Liver (tissue), 8 donors: ENCODE measurements at regions not wholly inside any gene's neighbourhood (a gene's known extent, or its start where the extent isn't known, plus 50 kb on each side); places are given as distances from the start of the nearest gene placed in this dataset.

ENCODE experiments used
- DNase-seq: peaks from one replicate; pipeline ENCODE4 v3.0.0-alpha.2; 2017; ENCODE audit warnings: low spot score
- H3K27ac ChIP-seq, 2 donors: one replicate each; pipeline ENCODE4 v1.7.0; 2013; ENCODE audit warnings: inconsistent platforms in 2 of 2, low read length in 2 of 2, control low read depth in 1 of 2, low read depth in 1 of 2, mild to moderate bottlenecking in 1 of 2
- H3K27me3 ChIP-seq, 4 donors: one replicate each; pipeline versions ENCODE4 v1.6.1 to v1.7.0; 2013; ENCODE audit warnings: low read length in 3 of 4, inconsistent platforms in 1 of 4, mild to moderate bottlenecking in 1 of 4, moderate library complexity in 1 of 4; ENCODE audit not compliant: control insufficient read depth in 4 of 4, insufficient read depth in 4 of 4
- H3K36me3 ChIP-seq, 4 donors: one replicate each; pipeline versions ENCODE4 v1.6.1 to v1.7.0; 2013; ENCODE audit warnings: low read length in 3 of 4, mild to moderate bottlenecking in 3 of 4, low read depth in 1 of 4, moderate library complexity in 1 of 4; ENCODE audit not compliant: control insufficient read depth in 4 of 4, insufficient read depth in 3 of 4
- H3K4me1 ChIP-seq, 4 donors: one replicate each; pipeline versions ENCODE4 v1.6.1 to v1.7.0; 2013; ENCODE audit warnings: low read length in 3 of 4, mild to moderate bottlenecking in 3 of 4, moderate library complexity in 1 of 4; ENCODE audit not compliant: control insufficient read depth in 4 of 4, insufficient read depth in 4 of 4
- H3K4me3 ChIP-seq, 3 donors: one replicate each; pipeline versions ENCODE4 v1.6.1 to v1.7.0; 2013; ENCODE audit warnings: low read length in 3 of 3, control low read depth in 1 of 3, low read depth in 1 of 3, mild to moderate bottlenecking in 1 of 3
- H3K9ac ChIP-seq, 2 donors: one replicate each; pipeline ENCODE4 v1.7.0; 2013; ENCODE audit warnings: low read length in 2 of 2, mild to moderate bottlenecking in 2 of 2, moderate library complexity in 2 of 2, control low read depth in 1 of 2, low read depth in 1 of 2
- H3K9me3 ChIP-seq, 4 donors: one replicate each; pipeline versions ENCODE4 v1.6.1 to v1.7.0; 2013; ENCODE audit warnings: low read length in 3 of 4; ENCODE audit not compliant: control insufficient read depth in 4 of 4
- ATF3 ChIP-seq: IDR thresholded peaks from 2 replicates; pipeline ENCODE4 v1.6.1; 2016; ENCODE audit warnings: antibody characterized with exemption
- CTCF ChIP-seq: fragments of 150-350 bp; IDR thresholded peaks from 2 replicates; pipeline ENCODE4 v1.5.1; 2017; ENCODE audit warnings: improper control_type of control experiment, low read depth, low read length; ENCODE audit not compliant: missing input control
- EGR1 ChIP-seq, 2 donors: IDR thresholded peaks; 2 replicates each; pipeline ENCODE4 v1.6.1; 2016 to 2018; ENCODE audit warnings: antibody characterized with exemption in 2 of 2, low read depth in 2 of 2
- FOXA1 ChIP-seq: IDR thresholded peaks from 2 replicates; pipeline ENCODE4 v1.6.1; 2016; ENCODE audit warnings: antibody characterized with exemption
- FOXA2 ChIP-seq: IDR thresholded peaks from 2 replicates; pipeline ENCODE4 v1.6.1; 2016; ENCODE audit warnings: antibody characterized with exemption
- GABPA ChIP-seq, 2 donors: IDR thresholded peaks in 1 of 2; conservative IDR thresholded peaks in 1 of 2; 2 replicates each; pipeline ENCODE4 v1.6.1; 2016; ENCODE audit warnings: antibody characterized with exemption in 2 of 2, mild to moderate bottlenecking in 1 of 2, moderate library complexity in 1 of 2
- HNF4A ChIP-seq, 2 donors: conservative IDR thresholded peaks; 2 replicates each; pipeline ENCODE4 v1.6.1; 2016; ENCODE audit warnings: antibody characterized with exemption in 2 of 2, mild to moderate bottlenecking in 2 of 2
- HNF4G ChIP-seq: IDR thresholded peaks from 2 replicates; pipeline ENCODE4 v1.6.1; 2016; ENCODE audit warnings: antibody characterized with exemption
- JUND ChIP-seq, 2 donors: IDR thresholded peaks; 2 replicates each; pipeline ENCODE4 v1.6.1; 2016; ENCODE audit warnings: antibody characterized with exemption in 2 of 2
- MAX ChIP-seq: IDR thresholded peaks from 2 replicates; pipeline ENCODE4 v1.6.1; 2016; ENCODE audit warnings: antibody characterized with exemption
- NR2F2 ChIP-seq: IDR thresholded peaks from 2 replicates; pipeline ENCODE4 v1.6.1; 2016; ENCODE audit warnings: antibody characterized with exemption
- RAD21 ChIP-seq, 2 donors: IDR thresholded peaks; 2 replicates each; pipeline ENCODE4 v1.6.1; 2016; ENCODE audit warnings: antibody characterized with exemption in 2 of 2, mild to moderate bottlenecking in 2 of 2
- REST ChIP-seq: IDR thresholded peaks from 2 replicates; pipeline ENCODE4 v1.6.1; 2016; ENCODE audit warnings: antibody characterized with exemption, mild to moderate bottlenecking
- RXRA ChIP-seq, 2 donors: IDR thresholded peaks; 2 replicates each; pipeline ENCODE4 v1.6.1; 2017 to 2018; ENCODE audit warnings: antibody characterized with exemption in 2 of 2, mild to moderate bottlenecking in 1 of 2
- SP1 ChIP-seq: IDR thresholded peaks from 2 replicates; pipeline ENCODE4 v1.6.1; 2018; ENCODE audit warnings: antibody characterized with exemption, mild to moderate bottlenecking
- TAF1 ChIP-seq: conservative IDR thresholded peaks from 2 replicates; pipeline ENCODE4 v1.6.1; 2016; ENCODE audit warnings: antibody characterized with exemption, mild to moderate bottlenecking
- YY1 ChIP-seq: IDR thresholded peaks from 2 replicates; pipeline ENCODE4 v1.6.1; 2016; ENCODE audit warnings: antibody characterized with exemption, mild to moderate bottlenecking
- ZBTB33 ChIP-seq: IDR thresholded peaks from 2 replicates; pipeline ENCODE4 v1.6.1; 2016; ENCODE audit warnings: antibody characterized with exemption
- WGBS: extraction: QIAGEN DNeasy Blood & Tissue Kit; methylation state at CpG from one replicate; pipeline ENCODE4 v1.1.7; 2013; 5-methylcytosine and 5-hydroxymethylcytosine counted together
- donor health status: healthy.
- donor health status: healthy.
- donor health status: healthy.
- donor health status: healthy.
- donor health status: healthy.

GRCh38 chr9:134996591-134997530, 79.1 kb upstream of the FCN1 start:
- Histone ChIP-seq H3K36me3 (no peaks in the 10 kb centered on the region), H3K9ac (no peak overlapping the region), H3K27me3 (peaks cover 0 to 7% (median 0%) of the 10 kb centered on the region in 4 donors), H3K27ac (no peak overlapping the region), H3K4me1 (no peaks in the 10 kb centered on the region), H3K9me3 (peaks cover 0 to 8% (median 3%) of the 10 kb centered on the region in 4 donors), H3K4me3 (no peak overlapping the region)
- no peak for DNase-seq
- 79% methylated on average over 24 of the region's 24 CpGs for WGBS
- TF ChIP-seq RXRA (IDR thresholded peaks at IDR 0.05) (no peak), HNF4A (conservative IDR thresholded peaks at IDR 0.05) (no peak), RAD21 (IDR thresholded peaks at IDR 0.05) (no peak), SP1 (no peak), FOXA2 (no peak), NR2F2 (no peak), JUND (IDR thresholded peaks at IDR 0.05) (no peak), TAF1 (no peak), FOXA1 (no peak), MAX (no peak), CTCF (no peak), ATF3 (no peak)

- Histone ChIP-seq H3K4me3 (no peak overlapping the region), H3K9me3 (peaks cover 0 to 11% (median 3%) of the 10 kb centered on the region in 4 donors), H3K4me1 (no peaks in the 10 kb centered on the region), H3K9ac (no peak overlapping the region), H3K36me3 (no peaks in the 10 kb centered on the region), H3K27ac (no peak overlapping the region), H3K27me3 (peaks cover 0 to 7% (median 0%) of the 10 kb centered on the region in 4 donors)
- WGBS, result 41% methylated on average over 2 of the region's 2 CpGs
- DNase-seq, result no peak
- TF ChIP-seq FOXA2 (no peak), CTCF (no peak), YY1 (no peak), REST (no peak), SP1 (no peak), GABPA (IDR thresholded peaks at IDR 0.05 in 1 of 2, conservative IDR thresholded peaks at IDR 0.05 in 1 of 2) (no peak), HNF4A (conservative IDR thresholded peaks at IDR 0.05) (no peak), EGR1 (IDR thresholded peaks at IDR 0.05; ENCODE audit: low read depth in 2 of 2) (no peak), HNF4G (no peak), JUND (IDR thresholded peaks at IDR 0.05) (no peak), TAF1 (no peak), FOXA1 (no peak), NR2F2 (no peak), ATF3 (no peak), ZBTB33 (no peak), RAD21 (IDR thresholded peaks at IDR 0.05) (no peak)
Observed at GRCh38 chr9:135000647-135001245, 83.0 kb upstream of the FCN1 start.
